VCaP (cell line): ENCODE measurements at regions not wholly inside any gene's neighbourhood (a gene's known extent, or its start where the extent isn't known, plus 50 kb on each side); places are given as distances from the start of the nearest gene placed in this dataset.

Experiments used
- H3K27ac ChIP-seq: fragments of 450-650 bp; 2 replicates; pipeline ENCODE4 v1.5.1; 2017
- TF ChIP-seq, protein P1 (sequence below): fragments of 450-650 bp; conservative IDR thresholded peaks from 2 replicates; pipeline ENCODE4 v1.5.1; 2017; ENCODE audit warnings: mild to moderate bottlenecking, moderate library complexity

DNA sequence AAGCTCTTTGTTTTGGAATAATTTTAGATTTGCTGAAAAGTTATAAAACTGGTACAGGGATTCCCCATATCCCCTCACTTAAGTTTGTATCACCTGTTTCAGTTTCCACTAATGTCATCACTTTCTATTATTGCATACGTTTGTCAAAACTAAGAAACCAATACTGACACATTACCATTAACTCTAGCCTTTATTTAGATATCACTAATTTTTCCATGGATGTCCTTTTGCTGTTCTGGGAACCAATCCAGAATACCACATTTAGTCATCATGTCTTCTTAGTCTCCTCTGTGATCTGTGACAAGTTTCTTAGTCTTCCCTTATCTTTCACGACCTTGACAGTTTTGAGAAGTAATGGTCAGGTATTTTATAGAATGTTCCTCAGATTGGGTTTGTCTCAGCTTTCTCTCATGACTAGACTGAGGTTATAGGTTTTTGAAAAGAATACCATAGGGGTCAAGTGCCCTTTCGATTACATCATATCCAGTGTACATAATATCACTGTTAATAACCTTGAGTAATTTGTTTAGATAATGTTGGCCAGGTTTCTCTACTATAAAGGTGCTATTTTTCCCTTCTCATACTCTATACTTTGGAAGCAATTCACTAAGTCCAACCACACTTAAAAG is 51.9 kb upstream of the NMUR2 start:
- H3K27ac ChIP-seq, result no peak overlapping the region
- TF ChIP-seq, protein P1, sequence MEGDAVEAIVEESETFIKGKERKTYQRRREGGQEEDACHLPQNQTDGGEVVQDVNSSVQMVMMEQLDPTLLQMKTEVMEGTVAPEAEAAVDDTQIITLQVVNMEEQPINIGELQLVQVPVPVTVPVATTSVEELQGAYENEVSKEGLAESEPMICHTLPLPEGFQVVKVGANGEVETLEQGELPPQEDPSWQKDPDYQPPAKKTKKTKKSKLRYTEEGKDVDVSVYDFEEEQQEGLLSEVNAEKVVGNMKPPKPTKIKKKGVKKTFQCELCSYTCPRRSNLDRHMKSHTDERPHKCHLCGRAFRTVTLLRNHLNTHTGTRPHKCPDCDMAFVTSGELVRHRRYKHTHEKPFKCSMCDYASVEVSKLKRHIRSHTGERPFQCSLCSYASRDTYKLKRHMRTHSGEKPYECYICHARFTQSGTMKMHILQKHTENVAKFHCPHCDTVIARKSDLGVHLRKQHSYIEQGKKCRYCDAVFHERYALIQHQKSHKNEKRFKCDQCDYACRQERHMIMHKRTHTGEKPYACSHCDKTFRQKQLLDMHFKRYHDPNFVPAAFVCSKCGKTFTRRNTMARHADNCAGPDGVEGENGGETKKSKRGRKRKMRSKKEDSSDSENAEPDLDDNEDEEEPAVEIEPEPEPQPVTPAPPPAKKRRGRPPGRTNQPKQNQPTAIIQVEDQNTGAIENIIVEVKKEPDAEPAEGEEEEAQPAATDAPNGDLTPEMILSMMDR, result no peak

DNA sequence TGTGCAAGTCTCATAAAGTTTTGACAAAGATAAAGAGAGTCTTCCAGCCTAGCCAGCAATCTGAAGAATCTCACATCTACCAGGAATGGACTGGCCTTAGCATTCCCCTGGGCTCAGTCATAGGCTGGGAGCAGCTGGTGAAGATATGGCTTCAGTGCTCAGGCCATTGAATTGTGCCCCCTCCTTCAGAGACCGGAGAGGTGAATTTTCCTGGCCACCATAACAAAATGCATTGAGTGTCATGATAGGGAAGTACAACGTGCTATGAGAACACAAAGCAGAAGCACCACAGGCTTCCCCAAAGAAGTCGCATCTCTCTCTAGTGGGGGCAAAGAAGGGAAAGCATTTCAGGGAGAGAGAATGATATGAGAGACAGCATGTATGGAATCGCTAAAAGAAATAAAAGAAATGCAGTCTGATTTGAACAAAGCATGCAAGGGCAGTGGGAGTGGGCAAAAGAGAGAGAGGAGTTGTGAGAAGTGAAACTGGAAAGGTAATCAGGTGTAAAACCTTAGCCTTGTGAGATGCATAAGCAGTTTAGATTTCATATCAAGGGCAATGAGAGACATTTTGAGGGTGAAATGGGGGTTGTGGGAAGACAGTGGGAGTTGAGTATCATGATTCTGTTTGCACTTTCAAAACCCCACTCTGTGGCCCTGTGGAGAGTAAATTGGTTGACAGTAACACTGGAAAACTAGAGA is 57.1 kb upstream of the NMUR2 start:
- H3K27ac ChIP-seq, result no peak overlapping the region
- TF ChIP-seq, protein P1, result no peak

DNA sequence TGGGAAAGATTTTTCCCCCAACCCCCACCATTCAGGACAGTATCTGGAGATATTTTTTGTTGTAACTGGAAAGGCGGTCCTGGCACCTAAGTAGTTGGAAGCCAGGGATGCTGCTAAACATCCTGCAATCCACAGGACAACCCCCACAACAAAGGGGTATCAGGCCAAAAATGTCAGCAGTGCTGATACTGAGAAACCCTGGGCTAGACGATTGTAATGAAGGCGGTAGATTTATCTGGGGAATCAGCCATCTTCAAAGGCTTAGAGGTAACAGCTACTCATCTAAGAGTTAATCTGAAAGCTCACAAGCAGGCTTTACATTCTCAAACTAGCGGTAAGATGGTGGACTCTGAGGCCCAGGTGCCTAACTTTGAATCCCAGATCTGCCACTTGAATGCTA is 59.0 kb upstream of the NMUR2 start:
- TF ChIP-seq, protein P1, result no peak
- H3K27ac ChIP-seq, result no peak overlapping the region

DNA sequence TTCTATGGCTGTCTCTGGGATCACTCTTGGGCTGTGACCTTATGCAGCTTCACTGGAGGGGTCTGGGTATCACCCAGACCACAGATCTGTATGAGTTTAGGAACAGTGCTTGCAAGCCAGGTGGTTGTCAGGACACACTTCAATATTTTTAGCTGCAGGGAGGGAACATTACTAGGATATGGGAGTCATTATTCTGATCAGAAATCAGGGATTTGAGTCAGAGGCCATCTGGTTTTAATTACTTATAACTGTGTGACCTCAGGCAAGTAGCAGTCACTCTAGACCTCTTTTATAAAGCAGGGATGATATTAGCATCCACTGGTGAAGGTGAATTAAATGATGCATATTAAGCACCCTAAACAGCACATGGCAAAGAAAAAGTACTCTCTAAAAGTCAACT is 60.1 kb upstream of the NMUR2 start:
- H3K27ac ChIP-seq, result no peak overlapping the region
- TF ChIP-seq, protein P1, result no peak

DNA sequence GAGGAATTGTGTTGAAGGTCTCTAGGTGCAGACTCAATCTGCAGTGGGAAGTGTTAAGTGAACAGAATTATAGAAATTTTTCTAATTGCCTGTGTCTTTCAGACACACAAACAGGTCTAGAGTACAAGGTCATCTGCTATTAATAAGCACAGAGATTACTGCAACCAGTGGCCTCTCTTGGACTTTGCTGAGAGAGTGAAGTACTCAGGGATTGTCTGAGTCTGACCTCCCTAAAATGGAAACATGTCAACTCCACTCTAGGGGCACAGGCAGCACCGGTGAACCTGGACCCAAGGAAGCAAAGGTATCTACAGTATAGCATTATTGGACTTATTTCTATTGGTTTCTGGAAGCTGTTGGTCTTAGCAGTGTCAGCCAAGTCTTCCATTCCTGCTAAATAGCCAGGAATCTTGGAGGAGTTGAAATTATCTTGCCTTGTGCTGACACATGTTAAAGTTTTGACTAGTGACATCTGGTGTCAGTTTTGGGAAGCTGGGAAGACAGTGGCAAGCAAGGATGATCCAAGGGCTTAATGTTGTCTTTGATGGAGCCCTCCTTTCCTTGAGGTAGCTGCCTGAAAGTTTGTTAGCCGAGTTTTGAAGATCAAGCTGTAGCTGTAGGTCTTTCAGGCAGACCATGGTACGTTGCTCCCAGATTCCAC is 61.1 kb upstream of the NMUR2 start:
- TF ChIP-seq, protein P1, result no peak
- H3K27ac ChIP-seq, result no peak overlapping the region

DNA sequence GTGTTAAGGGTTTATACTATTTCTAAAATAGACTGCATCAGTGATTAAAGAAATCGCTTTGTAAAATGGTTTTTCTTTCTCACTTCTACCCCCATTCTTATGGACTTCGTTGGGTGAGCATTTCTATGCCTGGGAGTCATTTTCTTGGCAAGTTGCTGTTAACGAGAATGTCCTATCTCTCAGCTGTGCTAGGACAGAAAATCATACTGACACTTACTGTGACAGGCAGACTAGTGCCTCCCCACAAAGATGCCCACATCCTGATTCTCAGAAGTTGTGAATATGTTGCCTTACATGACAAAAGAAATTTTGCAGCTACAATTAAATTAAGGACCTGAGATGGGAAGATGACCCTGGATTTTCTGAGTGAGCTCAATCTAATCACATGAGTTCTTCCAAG is 65.1 kb upstream of the NMUR2 start:
- TF ChIP-seq, protein P1, result no peak
- H3K27ac ChIP-seq, result no peak overlapping the region

DNA sequence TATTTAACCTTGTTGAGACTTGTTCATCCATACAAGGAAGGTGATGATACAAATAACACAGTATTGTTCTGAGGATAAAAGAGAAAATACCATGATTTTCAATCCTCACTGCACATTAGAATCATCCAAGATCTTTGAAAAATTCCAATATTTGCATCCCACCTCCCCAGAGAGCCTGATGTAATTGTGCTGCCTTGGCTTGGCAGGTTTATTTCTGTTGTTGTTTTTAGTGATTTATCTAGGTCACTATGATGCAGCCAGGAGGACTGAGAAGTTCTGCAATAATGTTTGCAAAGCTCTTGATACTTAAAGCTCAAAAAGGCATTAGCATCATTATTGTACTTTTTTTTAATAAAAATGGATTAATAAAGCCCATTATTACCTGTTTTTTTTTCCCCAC is 67.0 kb upstream of the NMUR2 start:
- TF ChIP-seq, protein P1, result no peak
- no peak overlapping the region for H3K27ac ChIP-seq
